ENCODE measurements at regions not wholly inside any gene's neighbourhood (a gene's known extent, or its start where the extent isn't known, plus 50 kb on each side); places are given as distances from the start of the nearest gene placed in this dataset.

DNA sequence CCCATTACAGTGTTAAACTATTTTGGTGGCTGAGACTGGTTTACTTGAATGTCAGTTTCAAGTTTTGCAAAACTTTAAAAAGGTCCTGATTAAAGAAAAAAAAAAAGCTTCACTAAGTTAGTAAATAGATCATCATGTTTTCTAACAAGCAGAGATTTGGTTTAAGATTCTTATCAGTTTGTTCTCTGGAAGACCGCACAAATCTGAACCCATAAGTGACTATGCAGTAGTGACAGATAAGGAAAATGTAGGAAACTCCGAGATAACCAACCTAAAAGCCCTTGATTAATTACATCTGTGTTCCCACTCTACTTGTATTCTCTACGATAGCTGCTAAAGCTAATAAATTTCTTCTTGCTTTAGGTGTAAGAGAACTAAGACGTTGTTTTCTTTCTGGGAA is 1799.8 kb upstream of the ADGRL3 start:
- TF ChIP-seq, protein P1, sequence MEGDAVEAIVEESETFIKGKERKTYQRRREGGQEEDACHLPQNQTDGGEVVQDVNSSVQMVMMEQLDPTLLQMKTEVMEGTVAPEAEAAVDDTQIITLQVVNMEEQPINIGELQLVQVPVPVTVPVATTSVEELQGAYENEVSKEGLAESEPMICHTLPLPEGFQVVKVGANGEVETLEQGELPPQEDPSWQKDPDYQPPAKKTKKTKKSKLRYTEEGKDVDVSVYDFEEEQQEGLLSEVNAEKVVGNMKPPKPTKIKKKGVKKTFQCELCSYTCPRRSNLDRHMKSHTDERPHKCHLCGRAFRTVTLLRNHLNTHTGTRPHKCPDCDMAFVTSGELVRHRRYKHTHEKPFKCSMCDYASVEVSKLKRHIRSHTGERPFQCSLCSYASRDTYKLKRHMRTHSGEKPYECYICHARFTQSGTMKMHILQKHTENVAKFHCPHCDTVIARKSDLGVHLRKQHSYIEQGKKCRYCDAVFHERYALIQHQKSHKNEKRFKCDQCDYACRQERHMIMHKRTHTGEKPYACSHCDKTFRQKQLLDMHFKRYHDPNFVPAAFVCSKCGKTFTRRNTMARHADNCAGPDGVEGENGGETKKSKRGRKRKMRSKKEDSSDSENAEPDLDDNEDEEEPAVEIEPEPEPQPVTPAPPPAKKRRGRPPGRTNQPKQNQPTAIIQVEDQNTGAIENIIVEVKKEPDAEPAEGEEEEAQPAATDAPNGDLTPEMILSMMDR (IDR thresholded peaks at IDR 0.05) = no peak
- TF ChIP-seq POLR2A (IDR thresholded peaks at IDR 0.05) (no peak), EP300 (IDR thresholded peaks at IDR 0.05) (no peak), POLR2AphosphoS5 (IDR thresholded peaks at IDR 0.05) (no peak)
